ENCODE measurements at regions not wholly inside any gene's neighbourhood (a gene's known extent, or its start where the extent isn't known, plus 50 kb on each side); places are given as distances from the start of the nearest gene placed in this dataset.

DNA sequence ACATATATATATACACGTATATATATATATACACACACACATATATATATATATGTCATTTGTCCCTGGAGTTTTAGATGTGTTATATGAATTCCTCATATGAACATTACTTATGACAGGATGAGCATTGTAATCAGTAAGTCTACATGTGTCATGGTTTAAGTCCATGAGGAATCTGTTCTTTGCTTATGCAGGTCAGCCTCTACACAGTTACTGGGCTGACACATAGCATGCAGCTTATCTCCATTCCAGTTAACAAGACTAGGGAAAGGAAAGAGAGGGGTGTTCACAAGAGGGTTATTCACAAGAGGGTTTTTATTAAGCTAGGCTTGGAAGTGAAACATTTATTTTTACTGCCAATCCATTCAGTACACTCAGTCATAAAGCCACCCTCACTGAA is 226.7 kb downstream of the SNX13 start:
- no peaks in the 10 kb centered on the region for H3K36me3 ChIP-seq (ENCODE audit: control insufficient read depth, insufficient read depth, low read length)
- no peak overlapping the region for H3K9ac ChIP-seq (ENCODE audit: low read length)
- no peak overlapping the region for H3K4me3 ChIP-seq (ENCODE audit: low read depth, low read length)
- peaks cover 9% of the 10 kb centered on the region for H3K4me1 ChIP-seq (ENCODE audit: control insufficient read depth, insufficient read depth, low read length)
- no peak overlapping the region for H3K27ac ChIP-seq (ENCODE audit: low read depth, low read length)
- no peaks in the 10 kb centered on the region for H3K27me3 ChIP-seq (ENCODE audit: control insufficient read depth, insufficient read depth, low read length)
- no peaks in the 10 kb centered on the region for H3K9me3 ChIP-seq (ENCODE audit: control insufficient read depth, insufficient read depth, low read depth, low read length)

DNA sequence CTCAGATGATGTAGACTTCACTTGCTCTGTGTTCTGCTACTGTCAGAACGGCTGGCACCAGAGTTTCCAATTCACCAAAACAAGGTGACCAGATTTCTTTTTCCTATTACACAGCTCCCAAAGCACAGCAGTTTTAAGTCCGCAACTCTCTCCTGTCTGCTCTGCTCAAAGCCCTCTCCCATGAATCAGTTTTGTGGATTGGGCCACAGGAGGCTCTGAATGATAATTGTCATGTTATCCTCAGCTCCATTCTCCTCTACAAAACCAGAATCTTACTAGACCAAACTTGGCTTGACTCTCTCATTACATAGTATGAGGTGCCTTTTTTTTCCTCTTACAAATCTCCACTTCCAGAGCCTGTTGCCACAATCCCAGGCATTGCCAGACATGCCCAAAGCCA is 223.5 kb downstream of the SNX13 start:
- Histone ChIP-seq H3K27me3 (ENCODE audit: control insufficient read depth, insufficient read depth, low read length) (no peaks in the 10 kb centered on the region), H3K27ac (ENCODE audit: low read depth, low read length) (no peak overlapping the region), H3K4me3 (ENCODE audit: low read depth, low read length) (no peak overlapping the region), H3K9ac (ENCODE audit: low read length) (no peak overlapping the region), H3K9me3 (ENCODE audit: control insufficient read depth, insufficient read depth, low read depth, low read length) (no peaks in the 10 kb centered on the region), H3K4me1 (ENCODE audit: control insufficient read depth, insufficient read depth, low read length) (peaks cover 9% of the 10 kb centered on the region), H3K36me3 (ENCODE audit: control insufficient read depth, insufficient read depth, low read length) (no peaks in the 10 kb centered on the region)

DNA sequence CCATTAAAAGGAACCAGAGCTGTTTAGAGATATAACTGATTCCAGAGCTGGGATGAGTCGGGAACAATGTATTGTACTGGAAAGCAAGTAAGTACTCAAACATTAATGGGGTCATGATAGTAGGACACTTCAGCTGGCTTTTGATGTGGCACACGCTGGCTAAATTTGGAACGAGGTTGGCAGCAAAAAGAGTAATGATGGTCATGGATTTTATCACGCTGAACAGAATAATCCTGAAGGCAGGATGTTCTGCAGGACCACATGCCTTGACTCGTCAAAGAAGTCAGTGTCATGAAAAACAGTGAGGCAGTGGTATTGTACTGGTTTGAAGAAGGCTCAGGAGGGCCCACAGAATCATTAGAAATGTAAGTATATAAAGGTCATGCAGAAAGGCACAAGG is 220.3 kb downstream of the SNX13 start:
- Histone ChIP-seq H3K4me1 (ENCODE audit: control insufficient read depth, insufficient read depth, low read length) (peaks cover 9% of the 10 kb centered on the region), H3K4me3 (ENCODE audit: low read depth, low read length) (no peak overlapping the region), H3K27me3 (ENCODE audit: control insufficient read depth, insufficient read depth, low read length) (no peaks in the 10 kb centered on the region), H3K9ac (ENCODE audit: low read length) (no peak overlapping the region), H3K27ac (ENCODE audit: low read depth, low read length) (no peak overlapping the region), H3K36me3 (ENCODE audit: control insufficient read depth, insufficient read depth, low read length) (no peaks in the 10 kb centered on the region), H3K9me3 (ENCODE audit: control insufficient read depth, insufficient read depth, low read depth, low read length) (no peaks in the 10 kb centered on the region)

DNA sequence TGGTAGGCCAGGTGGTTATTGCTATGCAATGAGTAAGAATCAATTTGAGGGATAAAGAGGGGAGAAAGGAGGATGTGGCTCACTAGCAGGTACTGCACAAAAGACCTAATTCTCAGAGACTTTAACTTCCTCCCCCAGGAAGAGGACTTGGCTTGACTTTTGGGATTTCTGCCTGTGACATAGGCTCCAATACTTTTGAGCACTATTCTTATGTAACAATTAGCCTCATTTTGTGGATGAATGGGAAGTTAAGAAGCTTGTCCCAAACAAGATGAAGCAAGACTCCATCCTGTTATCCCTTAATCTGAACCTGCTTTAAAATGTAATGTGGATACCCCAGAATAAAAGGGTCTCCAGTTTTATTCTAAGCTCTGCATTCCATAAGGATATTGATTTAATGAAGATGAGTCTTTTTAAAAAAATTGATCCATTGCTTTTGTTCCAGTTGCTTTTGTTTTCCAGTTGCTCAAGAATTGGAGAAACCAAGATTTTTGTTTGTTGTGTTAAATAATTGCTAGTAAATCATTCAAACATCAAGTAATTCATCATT is 218.5 kb downstream of the SNX13 start:
- H3K9ac ChIP-seq (ENCODE audit: low read length), result no peak overlapping the region
- H3K36me3 ChIP-seq (ENCODE audit: control insufficient read depth, insufficient read depth, low read length), result no peaks in the 10 kb centered on the region
- H3K27ac ChIP-seq (ENCODE audit: low read depth, low read length), result no peak overlapping the region
- peaks cover 6% of the 10 kb centered on the region for H3K4me1 ChIP-seq (ENCODE audit: control insufficient read depth, insufficient read depth, low read length)
- no peaks in the 10 kb centered on the region for H3K27me3 ChIP-seq (ENCODE audit: control insufficient read depth, insufficient read depth, low read length)
- H3K9me3 ChIP-seq (ENCODE audit: control insufficient read depth, insufficient read depth, low read depth, low read length), result no peaks in the 10 kb centered on the region
- H3K4me3 ChIP-seq (ENCODE audit: low read depth, low read length), result no peak overlapping the region

DNA sequence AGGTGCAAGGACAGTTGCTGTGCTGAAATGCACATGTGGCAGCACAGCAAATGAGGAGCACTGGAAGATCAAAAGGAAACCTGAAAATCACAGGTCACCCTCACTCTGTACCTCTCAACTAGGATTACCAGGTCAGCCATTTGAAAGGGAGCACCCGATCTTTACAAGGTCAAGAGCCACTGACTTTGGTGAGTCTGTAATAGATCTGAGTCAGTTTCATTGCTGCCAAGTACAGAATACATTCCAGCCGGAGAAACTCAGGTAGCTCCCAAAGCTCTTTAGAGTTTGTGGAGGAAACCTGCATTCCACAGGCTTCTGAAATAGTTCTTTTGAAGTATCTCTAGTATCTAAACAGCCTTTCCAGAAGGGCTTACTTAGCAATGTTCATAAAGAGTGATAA is 217.5 kb downstream of the SNX13 start:
- Histone ChIP-seq H3K4me3 (ENCODE audit: low read depth, low read length) (no peak overlapping the region), H3K9me3 (ENCODE audit: control insufficient read depth, insufficient read depth, low read depth, low read length) (no peaks in the 10 kb centered on the region), H3K4me1 (ENCODE audit: control insufficient read depth, insufficient read depth, low read length) (no peaks in the 10 kb centered on the region), H3K9ac (ENCODE audit: low read length) (no peak overlapping the region), H3K27ac (ENCODE audit: low read depth, low read length) (no peak overlapping the region), H3K36me3 (ENCODE audit: control insufficient read depth, insufficient read depth, low read length) (no peaks in the 10 kb centered on the region), H3K27me3 (ENCODE audit: control insufficient read depth, insufficient read depth, low read length) (no peaks in the 10 kb centered on the region)

DNA sequence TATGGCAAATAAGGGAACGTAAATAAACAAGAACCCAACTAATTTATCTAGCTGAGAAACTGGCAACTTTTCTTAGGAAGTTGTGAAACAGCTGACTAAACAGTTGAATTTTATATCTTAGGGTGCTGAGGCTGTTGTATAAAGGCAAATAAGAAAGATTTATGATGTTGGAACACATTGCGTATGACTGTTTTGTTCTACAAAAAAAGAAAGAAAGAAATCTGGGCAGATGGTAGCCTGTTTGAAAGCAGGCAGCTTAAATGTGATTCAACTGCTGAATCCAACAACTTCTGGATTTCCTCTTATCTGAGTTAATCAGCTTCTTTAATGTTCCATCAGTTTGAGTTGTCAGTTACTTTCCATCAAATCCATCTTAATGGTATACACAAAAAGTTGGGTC is 214.5 kb downstream of the SNX13 start:
- Histone ChIP-seq H3K36me3 (ENCODE audit: control insufficient read depth, insufficient read depth, low read length) (no peaks in the 10 kb centered on the region), H3K4me1 (ENCODE audit: control insufficient read depth, insufficient read depth, low read length) (no peaks in the 10 kb centered on the region), H3K27ac (ENCODE audit: low read depth, low read length) (no peak overlapping the region), H3K9me3 (ENCODE audit: control insufficient read depth, insufficient read depth, low read depth, low read length) (no peaks in the 10 kb centered on the region), H3K4me3 (ENCODE audit: low read depth, low read length) (no peak overlapping the region), H3K27me3 (ENCODE audit: control insufficient read depth, insufficient read depth, low read length) (no peaks in the 10 kb centered on the region), H3K9ac (ENCODE audit: low read length) (no peak overlapping the region)

DNA sequence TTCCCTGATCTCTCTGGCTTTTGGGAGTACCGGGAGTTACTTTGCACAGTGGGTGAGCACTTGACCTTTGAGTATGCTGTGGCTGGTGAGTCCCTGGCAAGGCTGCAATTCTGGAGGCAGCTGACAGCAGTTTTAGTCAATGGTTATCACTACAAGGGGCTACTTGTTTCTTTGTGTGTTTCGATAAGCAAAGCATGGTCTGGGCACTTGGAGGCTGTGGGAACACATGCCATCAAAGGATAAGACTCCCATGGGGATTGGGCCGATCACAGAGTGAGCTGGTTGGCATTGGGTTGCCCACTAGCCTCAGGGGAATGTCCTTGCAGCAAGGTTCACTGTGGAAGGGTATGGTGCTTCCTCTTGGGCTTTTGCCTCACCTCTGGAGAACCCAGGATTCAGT is 208.2 kb downstream of the SNX13 start:
- Histone ChIP-seq H3K4me3 (ENCODE audit: low read depth, low read length) (no peak overlapping the region), H3K27ac (ENCODE audit: low read depth, low read length) (no peak overlapping the region), H3K27me3 (ENCODE audit: control insufficient read depth, insufficient read depth, low read length) (no peaks in the 10 kb centered on the region), H3K4me1 (ENCODE audit: control insufficient read depth, insufficient read depth, low read length) (no peaks in the 10 kb centered on the region), H3K9ac (ENCODE audit: low read length) (no peak overlapping the region), H3K36me3 (ENCODE audit: control insufficient read depth, insufficient read depth, low read length) (no peaks in the 10 kb centered on the region), H3K9me3 (ENCODE audit: control insufficient read depth, insufficient read depth, low read depth, low read length) (peaks cover 19% of the 10 kb centered on the region)

All from HUES6 (cell line).